ENCODE measurements at regions not wholly inside any gene's neighbourhood (a gene's known extent, or its start where the extent isn't known, plus 50 kb on each side); places are given as distances from the start of the nearest gene placed in this dataset.

GRCh38 chr20:10131732-10132345, 86.8 kb upstream of the SNAP25 start:
- Histone ChIP-seq H3K9me3 (ENCODE audit: control insufficient read depth, low read length) (no peaks in the 10 kb centered on the region), H3K4me1 (ENCODE audit: control insufficient read depth, insufficient read depth, low read length, poor library complexity, severe bottlenecking) (no peaks in the 10 kb centered on the region), H3K27ac (ENCODE audit: low read depth, low read length, severe bottlenecking) (no peak overlapping the region), H3K4me3 (ENCODE audit: extremely low read depth, insufficient read depth, low read length, poor library complexity, severe bottlenecking) (no peak overlapping the region), H3K36me3 (ENCODE audit: control insufficient read depth, insufficient read depth, low read length) (no peaks in the 10 kb centered on the region)
- 66 to 75% methylated on average over 7 to 8 of the region's 8 CpGs for WGBS, 2 experiments (ENCODE audit: insufficient coverage in 2 of 2)

GRCh38 chr20:10132387-10132786, 86.2 kb upstream of the SNAP25 start:
- Histone ChIP-seq H3K4me3 (ENCODE audit: extremely low read depth, insufficient read depth, low read length, poor library complexity, severe bottlenecking) (no peak overlapping the region), H3K36me3 (ENCODE audit: control insufficient read depth, insufficient read depth, low read length) (no peaks in the 10 kb centered on the region), H3K27ac (ENCODE audit: low read depth, low read length, severe bottlenecking) (no peak overlapping the region), H3K9me3 (ENCODE audit: control insufficient read depth, low read length) (no peaks in the 10 kb centered on the region), H3K4me1 (ENCODE audit: control insufficient read depth, insufficient read depth, low read length, poor library complexity, severe bottlenecking) (no peaks in the 10 kb centered on the region)
- 44 to 93% methylated on average over 2 to 4 of the region's 7 CpGs for WGBS, 2 experiments (ENCODE audit: insufficient coverage in 2 of 2)

- no peaks in the 10 kb centered on the region for H3K36me3 ChIP-seq (ENCODE audit: control insufficient read depth, insufficient read depth, low read length)
- H3K4me1 ChIP-seq (ENCODE audit: control insufficient read depth, insufficient read depth, low read length, poor library complexity, severe bottlenecking), result no peaks in the 10 kb centered on the region
- H3K9me3 ChIP-seq (ENCODE audit: control insufficient read depth, low read length), result no peaks in the 10 kb centered on the region
- 93 to 98% methylated on average over 2 to 4 of the region's 4 CpGs for WGBS, 2 experiments (ENCODE audit: insufficient coverage in 2 of 2)
- no peak overlapping the region for H3K27ac ChIP-seq (ENCODE audit: low read depth, low read length, severe bottlenecking)
- H3K4me3 ChIP-seq (ENCODE audit: extremely low read depth, insufficient read depth, low read length, poor library complexity, severe bottlenecking), result no peak overlapping the region
Measured at GRCh38 chr20:10133532-10133931, 85.1 kb upstream of the SNAP25 start.

DNA sequence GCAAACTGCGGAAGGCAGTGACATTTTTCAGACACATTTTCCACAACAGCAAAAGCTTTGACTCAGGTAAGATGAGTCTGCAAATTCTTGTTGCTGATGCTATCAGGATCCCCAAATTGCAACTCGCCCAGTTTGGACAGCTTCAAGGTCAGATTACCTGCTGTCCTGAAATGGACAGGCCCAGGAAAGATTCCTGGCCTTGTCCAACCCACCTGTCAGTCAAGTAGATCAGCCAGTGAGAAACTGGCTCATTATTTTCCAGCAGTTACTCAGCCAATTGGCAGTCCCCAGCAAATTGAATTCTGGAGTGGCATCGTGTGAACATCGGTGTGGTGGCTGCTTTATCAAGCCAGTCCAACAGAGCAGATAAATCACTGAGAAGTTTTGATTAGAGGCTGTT, 84.5 kb upstream of the SNAP25 start:
- Histone ChIP-seq H3K4me3 (ENCODE audit: extremely low read depth, insufficient read depth, low read length, poor library complexity, severe bottlenecking) (no peak overlapping the region), H3K36me3 (ENCODE audit: control insufficient read depth, insufficient read depth, low read length) (no peaks in the 10 kb centered on the region), H3K9me3 (ENCODE audit: control insufficient read depth, low read length) (no peaks in the 10 kb centered on the region), H3K27ac (ENCODE audit: low read depth, low read length, severe bottlenecking) (no peak overlapping the region), H3K4me1 (ENCODE audit: control insufficient read depth, insufficient read depth, low read length, poor library complexity, severe bottlenecking) (no peaks in the 10 kb centered on the region)
- 80 to 98% methylated on average over 3 to 4 of the region's 4 CpGs for WGBS, 2 experiments (ENCODE audit: insufficient coverage in 2 of 2)

DNA sequence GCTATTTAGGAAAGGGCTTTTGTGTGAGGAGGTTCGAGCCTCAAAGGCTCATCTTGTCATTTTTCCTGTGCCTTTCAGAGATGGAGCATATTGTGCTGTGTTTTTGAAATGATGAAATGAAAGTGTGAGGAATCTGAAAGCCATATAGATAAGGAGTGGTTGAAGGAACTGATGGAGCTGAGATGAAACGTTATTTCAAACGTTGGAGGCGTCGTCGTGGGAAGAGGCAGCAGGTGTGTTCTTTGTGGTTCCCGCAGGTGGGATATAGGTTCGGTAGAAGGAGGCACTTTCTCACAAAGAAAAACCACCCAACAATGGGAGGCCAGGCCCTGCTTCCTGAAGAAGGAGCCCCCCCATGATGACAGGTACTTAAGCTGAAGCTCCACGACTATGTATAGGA, 83.2 kb upstream of the SNAP25 start:
- H3K4me3 ChIP-seq (ENCODE audit: extremely low read depth, insufficient read depth, low read length, poor library complexity, severe bottlenecking), result no peak overlapping the region

GRCh38 chr20:10137032-10137431, 81.6 kb upstream of the SNAP25 start:
- H3K27ac ChIP-seq (ENCODE audit: low read depth, low read length, severe bottlenecking), result no peak overlapping the region
- 83 to 93% methylated on average over 3 of the region's 4 CpGs for WGBS, 2 experiments (ENCODE audit: insufficient coverage in 2 of 2)
- no peak overlapping the region for H3K4me3 ChIP-seq (ENCODE audit: extremely low read depth, insufficient read depth, low read length, poor library complexity, severe bottlenecking)
- H3K9me3 ChIP-seq (ENCODE audit: control insufficient read depth, low read length), result no peaks in the 10 kb centered on the region
- no peaks in the 10 kb centered on the region for H3K4me1 ChIP-seq (ENCODE audit: control insufficient read depth, insufficient read depth, low read length, poor library complexity, severe bottlenecking)
- no peaks in the 10 kb centered on the region for H3K36me3 ChIP-seq (ENCODE audit: control insufficient read depth, insufficient read depth, low read length)

More for the DNA sequence above, 83.2 kb upstream of the SNAP25 start:
- Histone ChIP-seq H3K27ac (ENCODE audit: low read depth, low read length, severe bottlenecking) (no peak overlapping the region), H3K36me3 (ENCODE audit: control insufficient read depth, insufficient read depth, low read length) (no peaks in the 10 kb centered on the region), H3K9me3 (ENCODE audit: control insufficient read depth, low read length) (no peaks in the 10 kb centered on the region), H3K4me1 (ENCODE audit: control insufficient read depth, insufficient read depth, low read length, poor library complexity, severe bottlenecking) (no peaks in the 10 kb centered on the region)
- 60 to 80% methylated on average over 1 to 6 of the region's 9 CpGs for WGBS, 2 experiments (ENCODE audit: insufficient coverage in 2 of 2)

- Histone ChIP-seq H3K4me1 (ENCODE audit: control insufficient read depth, insufficient read depth, low read length, poor library complexity, severe bottlenecking) (no peaks in the 10 kb centered on the region), H3K4me3 (ENCODE audit: extremely low read depth, insufficient read depth, low read length, poor library complexity, severe bottlenecking) (no peak overlapping the region), H3K36me3 (ENCODE audit: control insufficient read depth, insufficient read depth, low read length) (no peaks in the 10 kb centered on the region), H3K9me3 (ENCODE audit: control insufficient read depth, low read length) (no peaks in the 10 kb centered on the region), H3K27ac (ENCODE audit: low read depth, low read length, severe bottlenecking) (no peak overlapping the region)
- 92 to 97% methylated on average over 3 of the region's 3 CpGs for WGBS, 2 experiments (ENCODE audit: insufficient coverage in 2 of 2)
Measured at GRCh38 chr20:10137533-10137932, 81.1 kb upstream of the SNAP25 start.

- no peaks in the 10 kb centered on the region for H3K4me1 ChIP-seq (ENCODE audit: control insufficient read depth, insufficient read depth, low read length, poor library complexity, severe bottlenecking)
- H3K9me3 ChIP-seq (ENCODE audit: control insufficient read depth, low read length), result no peaks in the 10 kb centered on the region
- H3K27ac ChIP-seq (ENCODE audit: low read depth, low read length, severe bottlenecking), result no peak overlapping the region
- no peak overlapping the region for H3K4me3 ChIP-seq (ENCODE audit: extremely low read depth, insufficient read depth, low read length, poor library complexity, severe bottlenecking)
- WGBS, 2 experiments (ENCODE audit: insufficient coverage in 2 of 2), result 57% methylated on average over 1 of the region's 1 CpG; no CpG with 5 or more reads in 1 of the 2 experiments
- H3K36me3 ChIP-seq (ENCODE audit: control insufficient read depth, insufficient read depth, low read length), result no peaks in the 10 kb centered on the region
Measured at GRCh38 chr20:10157549-10157948, 61.1 kb upstream of the SNAP25 start.

DNA sequence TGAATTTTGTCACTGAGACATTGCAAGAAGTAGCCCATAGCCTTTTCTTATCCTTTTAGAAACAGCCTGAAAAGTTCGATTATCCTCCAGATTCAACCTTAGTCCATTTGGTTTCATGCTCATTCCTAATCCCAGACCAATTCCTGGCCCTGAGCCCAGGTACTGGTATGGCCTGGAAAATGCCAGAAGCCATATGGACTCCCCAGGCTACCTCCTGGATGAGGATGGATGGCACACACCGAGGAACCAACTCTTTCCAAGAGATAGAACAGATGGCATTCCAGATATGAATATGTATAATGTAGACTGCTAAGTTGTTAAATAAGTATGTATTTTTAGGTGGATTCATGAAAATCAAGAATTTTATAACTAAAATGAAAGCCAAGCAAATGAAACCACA, 51.6 kb upstream of the SNAP25 start:
- Histone ChIP-seq H3K36me3 (ENCODE audit: control insufficient read depth, insufficient read depth, low read length) (no peaks in the 10 kb centered on the region), H3K27ac (ENCODE audit: low read depth, low read length, severe bottlenecking) (no peak overlapping the region), H3K4me3 (ENCODE audit: extremely low read depth, insufficient read depth, low read length, poor library complexity, severe bottlenecking) (no peak overlapping the region), H3K9me3 (ENCODE audit: control insufficient read depth, low read length) (no peaks in the 10 kb centered on the region), H3K4me1 (ENCODE audit: control insufficient read depth, insufficient read depth, low read length, poor library complexity, severe bottlenecking) (peaks cover 4% of the 10 kb centered on the region)
- WGBS, 2 experiments (ENCODE audit: insufficient coverage in 2 of 2), result 71 to 90% methylated on average over 1 of the region's 2 CpGs

DNA sequence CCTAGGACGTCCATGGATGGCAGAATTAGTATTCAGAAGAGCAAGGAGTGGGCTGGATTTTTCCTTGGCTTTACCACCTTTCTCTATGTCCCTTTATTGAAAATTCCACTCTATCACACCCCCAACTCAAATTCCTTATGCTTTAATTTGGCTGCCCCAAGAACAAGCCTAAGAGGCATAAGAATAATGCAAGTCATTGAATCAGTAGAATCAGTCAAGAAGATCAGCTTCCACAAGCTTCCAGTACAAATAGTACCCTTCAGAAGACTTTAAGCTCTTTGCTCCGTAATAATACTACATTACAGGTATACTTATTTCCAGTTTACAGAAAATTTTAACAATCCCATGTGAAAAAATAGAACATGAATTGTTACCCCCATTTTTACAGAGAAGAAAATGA, 51.0 kb upstream of the SNAP25 start:
- H3K4me1 ChIP-seq (ENCODE audit: control insufficient read depth, insufficient read depth, low read length, poor library complexity, severe bottlenecking), result peaks cover 4% of the 10 kb centered on the region
- no peak overlapping the region for H3K4me3 ChIP-seq (ENCODE audit: extremely low read depth, insufficient read depth, low read length, poor library complexity, severe bottlenecking)
- WGBS, 2 experiments (ENCODE audit: insufficient coverage in 2 of 2), result 55% methylated on average over 1 of the region's 2 CpGs; no CpG with 5 or more reads in 1 of the 2 experiments
- no peaks in the 10 kb centered on the region for H3K9me3 ChIP-seq (ENCODE audit: control insufficient read depth, low read length)
- no peaks in the 10 kb centered on the region for H3K36me3 ChIP-seq (ENCODE audit: control insufficient read depth, insufficient read depth, low read length)
- H3K27ac ChIP-seq (ENCODE audit: low read depth, low read length, severe bottlenecking), result no peak overlapping the region

Measured in mesodermal cell (in vitro differentiated cells).